CD4-positive, alpha-beta memory T cell (primary cell): ENCODE measurements at regions not wholly inside any gene's neighbourhood (a gene's known extent, or its start where the extent isn't known, plus 50 kb on each side); places are given as distances from the start of the nearest gene placed in this dataset.

ENCODE experiments used
- CTCF ChIA-PET: fragments of 350-600 bp; sonication (Branson Sonifier 250); formaldehyde crosslinking; loops from one replicate; lab custom pipeline; 2021; ENCODE audit warnings: inconsistent platforms; ENCODE audit not compliant: partially characterized antibody; lab: Charles Lee
- POLR2A ChIA-PET: fragments of 350-600 bp; sonication (Branson Sonifier 250); formaldehyde crosslinking; loops from one replicate; lab custom pipeline; 2021; ENCODE audit not compliant: partially characterized antibody; lab: Charles Lee
- DNase-seq, 5 donors: peaks; one replicate each; pipeline versions ENCODE4 v3.0.0 to v3.0.0-alpha.2; 2020 to 2022; ENCODE audit warnings: mixed read lengths in 1 of 5
- H3K27ac ChIP-seq: one replicate; pipeline ENCODE4 v1.7.0; 2013; ENCODE audit warnings: low read depth, low read length
- H3K27me3 ChIP-seq: 2 replicates; pipeline ENCODE4 v1.7.0; 2013; ENCODE audit warnings: mild to moderate bottlenecking, low read length, moderate library complexity; ENCODE audit not compliant: insufficient read depth
- H3K36me3 ChIP-seq: 2 replicates; pipeline ENCODE4 v1.7.0; 2013; ENCODE audit warnings: mild to moderate bottlenecking, low read length, moderate library complexity; ENCODE audit not compliant: insufficient read depth
- H3K4me1 ChIP-seq: 2 replicates; pipeline ENCODE4 v1.7.0; 2013; ENCODE audit warnings: mild to moderate bottlenecking, low read length, moderate library complexity; ENCODE audit not compliant: insufficient read depth
- H3K4me3 ChIP-seq, 2 donors: one replicate each; pipeline ENCODE4 v1.7.0; 2013; ENCODE audit warnings: low read length in 2 of 2, mild to moderate bottlenecking in 1 of 2
- H3K9me3 ChIP-seq, 2 donors: one replicate each; pipeline ENCODE4 v1.7.0; 2013; ENCODE audit warnings: low read length in 2 of 2, control low read depth in 1 of 2; ENCODE audit not compliant: control insufficient read depth in 1 of 2
- H3K27ac Mint-ChIP-seq, 7 donors: one replicate each; pipeline ENCODE4 v1.8.0; 2020 to 2021; ENCODE audit warnings: mixed read lengths in 7 of 7, mild to moderate bottlenecking in 6 of 7, inconsistent platforms in 3 of 7, moderate library complexity in 3 of 7
- H3K27me3 Mint-ChIP-seq, 2 donors: one replicate each; pipeline ENCODE4 v1.8.0; 2020 to 2021; ENCODE audit warnings: mixed read lengths in 2 of 2
- H3K36me3 Mint-ChIP-seq, 2 donors: one replicate each; pipeline ENCODE4 v1.8.0; 2020 to 2021; ENCODE audit warnings: mixed read lengths in 2 of 2, inconsistent platforms in 1 of 2, mild to moderate bottlenecking in 1 of 2
- H3K4me1 Mint-ChIP-seq, 4 donors: one replicate each; pipeline ENCODE4 v1.8.0; 2020 to 2021; ENCODE audit warnings: mixed read lengths in 4 of 4, mild to moderate bottlenecking in 1 of 4
- H3K4me3 Mint-ChIP-seq, 8 donors: one replicate each; pipeline ENCODE4 v1.8.0; 2020 to 2021; ENCODE audit warnings: mixed read lengths in 8 of 8, mild to moderate bottlenecking in 7 of 8, moderate library complexity in 6 of 8, inconsistent platforms in 3 of 8
- H3K9me3 Mint-ChIP-seq, 8 donors: one replicate each; pipeline ENCODE4 v1.8.0; 2020 to 2021; ENCODE audit warnings: mixed read lengths in 8 of 8, mild to moderate bottlenecking in 5 of 8, inconsistent platforms in 3 of 8, moderate library complexity in 1 of 8
- intact Hi-C: fragments of 100-400 bp; cut with micrococcal nuclease; formaldehyde crosslinking; loops from one replicate; pipeline ENCODE4 v1.15.1; 2023

GRCh38 chr3:20861454-20861853, 675.4 kb upstream of the SGO1 start:
- no peaks in the 10 kb centered on the region for H3K27me3 ChIP-seq
- no peak overlapping the region for H3K4me3 Mint-ChIP-seq
- POLR2A ChIA-PET: no interaction called here
- H3K27ac Mint-ChIP-seq: no peak overlapping the region
- CTCF ChIA-PET: no interaction called here
- intact Hi-C loops: no loop called here
- no peaks in the 10 kb centered on the region for H3K27me3 Mint-ChIP-seq
- no peak for DNase-seq
- no peaks in the 10 kb centered on the region for H3K4me1 ChIP-seq
- H3K27ac ChIP-seq: no peak overlapping the region
- H3K36me3 ChIP-seq: no peaks in the 10 kb centered on the region
- H3K36me3 Mint-ChIP-seq: peaks cover 1 to 4% of the 10 kb centered on the region in 2 donors
- H3K4me3 ChIP-seq: no peak overlapping the region
- H3K9me3 ChIP-seq: peaks cover 0 to 6% of the 10 kb centered on the region in 2 donors
- peaks cover 11 to 61% (median 33%) of the 10 kb centered on the region in 8 donors for H3K9me3 Mint-ChIP-seq
- H3K4me1 Mint-ChIP-seq: no peaks in the 10 kb centered on the region

- peaks cover 0 to 27% (median 10%) of the 10 kb centered on the region in 8 donors for H3K9me3 Mint-ChIP-seq
Measured at GRCh38 chr3:20857636-20858035, 671.6 kb upstream of the SGO1 start.

GRCh38 chr3:20853890-20854289, 667.9 kb upstream of the SGO1 start:
- H3K4me1 ChIP-seq: no peaks in the 10 kb centered on the region
- CTCF ChIA-PET: no interaction called here

More at GRCh38 chr3:20857636-20858035, 671.6 kb upstream of the SGO1 start:
- Mint-ChIP-seq H3K4me1 (no peaks in the 10 kb centered on the region), H3K27me3 (no peaks in the 10 kb centered on the region), H3K4me3 (no peak overlapping the region), H3K36me3 (peaks cover 0 to 4% of the 10 kb centered on the region in 2 donors), H3K27ac (no peak overlapping the region)
- H3K9me3 ChIP-seq: peaks cover 0 to 6% of the 10 kb centered on the region in 2 donors
- no peak for DNase-seq
- H3K4me1 ChIP-seq: no peaks in the 10 kb centered on the region
- no peaks in the 10 kb centered on the region for H3K36me3 ChIP-seq
- H3K27ac ChIP-seq: no peak overlapping the region
- no peak overlapping the region for H3K4me3 ChIP-seq
- H3K27me3 ChIP-seq: no peaks in the 10 kb centered on the region
- POLR2A ChIA-PET: no interaction called here
- CTCF ChIA-PET: no interaction called here
- intact Hi-C loops: no loop called here

GRCh38 chr3:20852712-20853111, 666.7 kb upstream of the SGO1 start:
- ChIA-PET POLR2A (no interaction called here), CTCF (no interaction called here)
- Mint-ChIP-seq H3K27me3 (no peaks in the 10 kb centered on the region), H3K36me3 (no peaks in the 10 kb centered on the region), H3K4me3 (no peak overlapping the region), H3K27ac (no peak overlapping the region), H3K4me1 (no peaks in the 10 kb centered on the region), H3K9me3 (peaks cover under 1 to 16% (median 5%) of the 10 kb centered on the region in 8 donors)
- H3K9me3 ChIP-seq: peaks cover 0 to 2% of the 10 kb centered on the region in 2 donors
- no peak for DNase-seq
- H3K27ac ChIP-seq: no peak overlapping the region
- intact Hi-C loops: no loop called here
- no peak overlapping the region for H3K4me3 ChIP-seq
- no peaks in the 10 kb centered on the region for H3K36me3 ChIP-seq
- H3K4me1 ChIP-seq: no peaks in the 10 kb centered on the region
- H3K27me3 ChIP-seq: no peaks in the 10 kb centered on the region

More at GRCh38 chr3:20853890-20854289, 667.9 kb upstream of the SGO1 start:
- no peak overlapping the region for H3K27ac ChIP-seq
- H3K9me3 ChIP-seq: peaks cover 0 to 2% of the 10 kb centered on the region in 2 donors
- H3K27me3 ChIP-seq: no peaks in the 10 kb centered on the region
- intact Hi-C loops: no loop called here
- H3K36me3 ChIP-seq: no peaks in the 10 kb centered on the region
- Mint-ChIP-seq H3K9me3 (peaks cover 1 to 12% (median 8%) of the 10 kb centered on the region in 8 donors), H3K27me3 (no peaks in the 10 kb centered on the region), H3K4me1 (no peaks in the 10 kb centered on the region), H3K27ac (no peak overlapping the region), H3K36me3 (no peaks in the 10 kb centered on the region), H3K4me3 (no peak overlapping the region)
- POLR2A ChIA-PET: no interaction called here
- DNase-seq: no peak
- H3K4me3 ChIP-seq: no peak overlapping the region

GRCh38 chr3:20849975-20850374, 664.0 kb upstream of the SGO1 start:
- no peaks in the 10 kb centered on the region for H3K4me1 Mint-ChIP-seq
- H3K27ac Mint-ChIP-seq: no peak overlapping the region
- H3K36me3 Mint-ChIP-seq: no peaks in the 10 kb centered on the region
- peaks cover 0 to 2% of the 10 kb centered on the region in 2 donors for H3K9me3 ChIP-seq
- peaks cover 0 to 22% (median 6%) of the 10 kb centered on the region in 8 donors for H3K9me3 Mint-ChIP-seq
- intact Hi-C loops: no loop called here
- no peak overlapping the region for H3K27ac ChIP-seq
- H3K36me3 ChIP-seq: no peaks in the 10 kb centered on the region
- H3K4me1 ChIP-seq: no peaks in the 10 kb centered on the region
- no peaks in the 10 kb centered on the region for H3K27me3 Mint-ChIP-seq
- H3K27me3 ChIP-seq: no peaks in the 10 kb centered on the region
- no peak overlapping the region for H3K4me3 ChIP-seq
- no peak for DNase-seq
- CTCF ChIA-PET: no interaction called here
- H3K4me3 Mint-ChIP-seq: no peak overlapping the region
- POLR2A ChIA-PET: no interaction called here

- ChIA-PET POLR2A (no interaction called here), CTCF (interaction anchor here (0.9 kb wide), 1 partner anchor 13 kb away, joined by 3 read pairs; no protein-coding TSS in a partner anchor)
- no peaks in the 10 kb centered on the region for H3K4me1 Mint-ChIP-seq
- intact Hi-C loops: no loop called here
- Histone ChIP-seq H3K4me1 (no peaks in the 10 kb centered on the region), H3K27ac (no peak overlapping the region), H3K36me3 (no peaks in the 10 kb centered on the region), H3K9me3 (peaks cover 0 to under 1% of the 10 kb centered on the region in 2 donors), H3K27me3 (no peaks in the 10 kb centered on the region), H3K4me3 (no peak overlapping the region)
- H3K27me3 Mint-ChIP-seq: no peaks in the 10 kb centered on the region
- no peaks in the 10 kb centered on the region for H3K36me3 Mint-ChIP-seq
- H3K9me3 Mint-ChIP-seq: peaks cover 5 to 34% (median 10%) of the 10 kb centered on the region in 8 donors
- no peak overlapping the region for H3K27ac Mint-ChIP-seq
- no peak overlapping the region for H3K4me3 Mint-ChIP-seq
- DNase-seq: no peak
Measured at GRCh38 chr3:20846832-20847231, 660.8 kb upstream of the SGO1 start.

- no peaks in the 10 kb centered on the region for H3K27me3 ChIP-seq
- no peak overlapping the region for H3K27ac ChIP-seq
- Mint-ChIP-seq H3K4me1 (no peaks in the 10 kb centered on the region), H3K27me3 (no peaks in the 10 kb centered on the region), H3K27ac (no peak overlapping the region), H3K36me3 (no peaks in the 10 kb centered on the region), H3K4me3 (no peak overlapping the region), H3K9me3 (peaks cover 5 to 40% (median 13%) of the 10 kb centered on the region in 8 donors)
- H3K9me3 ChIP-seq: no peaks in the 10 kb centered on the region
- CTCF ChIA-PET: no interaction called here
- no peaks in the 10 kb centered on the region for H3K4me1 ChIP-seq
- H3K4me3 ChIP-seq: no peak overlapping the region
- intact Hi-C loops: no loop called here
- no peaks in the 10 kb centered on the region for H3K36me3 ChIP-seq
- DNase-seq: no peak
- POLR2A ChIA-PET: no interaction called here
Measured at GRCh38 chr3:20846066-20846465, 660.1 kb upstream of the SGO1 start.

GRCh38 chr3:20844851-20845250, 658.8 kb upstream of the SGO1 start:
- Mint-ChIP-seq H3K4me1 (no peaks in the 10 kb centered on the region), H3K27me3 (no peaks in the 10 kb centered on the region), H3K9me3 (peaks cover 3 to 44% (median 15%) of the 10 kb centered on the region in 8 donors), H3K36me3 (no peaks in the 10 kb centered on the region), H3K4me3 (no peak overlapping the region), H3K27ac (no peak overlapping the region)
- Histone ChIP-seq H3K4me1 (no peaks in the 10 kb centered on the region), H3K27me3 (no peaks in the 10 kb centered on the region), H3K4me3 (no peak overlapping the region), H3K36me3 (no peaks in the 10 kb centered on the region), H3K27ac (no peak overlapping the region), H3K9me3 (no peaks in the 10 kb centered on the region)
- intact Hi-C loops: no loop called here
- DNase-seq: no peak
- CTCF ChIA-PET: no interaction called here
- POLR2A ChIA-PET: no interaction called here
